ENCODE measurements at regions not wholly inside any gene's neighbourhood (a gene's known extent, or its start where the extent isn't known, plus 50 kb on each side); places are given as distances from the start of the nearest gene placed in this dataset.

DNA sequence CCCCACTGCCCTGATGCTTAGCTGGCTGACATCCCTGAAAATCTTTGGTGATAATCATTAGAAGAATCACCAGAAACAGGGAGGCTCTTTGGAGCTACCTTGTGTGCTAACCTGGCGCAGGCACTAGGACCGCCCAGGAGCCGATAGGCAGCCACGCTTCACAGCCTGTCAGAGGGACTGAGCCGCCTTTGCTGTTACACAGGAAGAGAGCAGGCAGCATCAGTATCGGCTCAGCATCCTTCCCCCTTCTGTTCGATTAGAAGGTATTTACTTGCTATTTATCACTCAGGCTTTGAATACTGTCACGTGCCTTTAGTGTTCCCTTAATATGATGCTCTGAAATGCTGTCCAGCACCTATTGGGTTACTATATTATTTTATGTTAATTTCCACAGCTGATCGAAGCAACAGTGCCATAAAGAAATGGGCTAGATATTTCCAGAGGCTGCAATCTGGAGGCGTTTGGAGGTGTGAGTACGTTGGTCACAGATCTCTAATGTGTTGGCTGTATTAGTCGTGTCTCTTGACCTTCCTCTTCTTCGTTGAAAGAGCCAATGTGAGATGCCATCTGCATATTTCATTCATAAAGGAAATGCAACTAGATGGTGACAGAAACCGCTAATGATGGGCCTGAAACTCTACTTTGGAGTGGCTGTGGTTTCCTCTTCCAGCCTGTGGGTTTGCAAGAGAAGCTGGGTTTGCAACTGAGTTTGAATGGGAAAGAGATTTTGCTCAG is 110.4 kb upstream of the RAB27B start:
- no peak for DNase-seq (ENCODE audit: low read depth)

DNA sequence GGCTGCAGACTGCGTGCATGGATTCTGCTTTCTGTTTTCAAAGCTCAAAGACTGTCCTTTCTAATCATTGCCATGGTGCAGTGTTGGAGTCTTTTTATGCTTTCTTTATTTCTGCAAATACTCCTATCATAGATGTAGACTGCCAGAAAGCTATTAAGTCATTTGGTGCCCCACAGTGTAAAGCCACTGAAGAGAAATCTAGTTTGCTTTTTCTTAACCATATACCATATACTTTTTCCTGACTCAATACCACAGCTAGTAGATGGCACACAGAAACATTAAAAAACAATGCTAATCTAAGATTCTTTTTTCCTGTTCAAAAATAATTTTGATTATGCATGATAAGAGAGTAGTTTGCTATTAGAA is 109.9 kb upstream of the RAB27B start:
- no peak for DNase-seq (ENCODE audit: low read depth)

DNA sequence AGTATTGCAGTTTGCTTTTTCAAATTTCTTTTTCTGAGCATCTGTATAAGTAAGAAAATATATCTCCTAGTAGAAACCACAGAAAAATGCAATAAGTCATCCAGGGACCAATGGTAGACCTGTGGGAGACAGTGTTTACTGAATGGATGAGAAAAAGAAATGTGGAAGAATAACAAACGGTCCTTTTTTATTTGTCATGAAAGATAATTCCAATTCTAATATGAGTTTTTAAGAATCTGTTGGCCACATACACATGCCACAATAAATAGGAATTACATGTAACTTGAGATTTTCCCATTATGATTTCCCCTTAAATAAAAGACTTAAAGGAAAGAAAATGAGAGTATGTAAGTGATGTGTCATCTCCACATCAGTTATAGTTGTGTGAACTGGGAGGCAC is 107.7 kb upstream of the RAB27B start:
- no peak for DNase-seq (ENCODE audit: low read depth)

DNA sequence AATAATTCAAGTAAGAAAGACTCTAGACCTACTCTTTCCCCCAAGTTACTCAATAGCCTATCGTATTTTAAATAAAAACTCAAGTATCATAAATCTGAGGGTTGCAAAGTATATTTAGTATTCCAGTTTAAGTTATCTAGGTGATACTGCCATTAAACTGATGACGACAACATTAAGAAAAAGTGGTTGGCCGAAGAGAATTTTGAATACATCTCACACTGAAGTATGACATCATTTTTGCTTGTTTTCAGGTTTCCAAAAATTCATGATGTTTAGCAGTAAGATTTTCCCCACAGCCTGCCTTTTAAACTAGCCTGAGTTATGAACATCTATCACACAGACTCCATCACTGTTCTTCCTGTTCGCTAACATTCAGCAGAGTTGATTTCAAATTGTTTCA is 102.1 kb upstream of the RAB27B start:
- DNase-seq (ENCODE audit: low read depth) = no peak

DNA sequence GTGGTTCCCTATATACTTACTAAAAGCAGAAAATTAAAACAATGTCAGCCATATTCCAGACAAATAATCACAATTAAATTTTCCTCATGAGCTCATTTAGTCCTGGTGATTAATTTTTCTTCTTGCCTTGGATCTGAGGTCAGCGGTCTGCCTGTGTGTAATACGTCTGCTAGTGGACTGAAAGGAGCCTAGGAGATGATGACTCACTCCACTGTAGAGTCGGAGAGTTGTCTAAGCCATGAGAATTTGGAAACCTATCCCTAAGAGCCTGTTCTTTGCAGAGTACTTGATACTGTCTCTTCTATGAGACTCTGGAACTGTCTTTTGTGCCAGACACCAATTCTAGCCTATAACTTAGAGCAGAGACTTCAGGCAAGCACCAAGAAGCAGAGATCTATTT is 94.2 kb upstream of the RAB27B start:
- DNase-seq (ENCODE audit: low read depth) = peak; percentile 87

DNA sequence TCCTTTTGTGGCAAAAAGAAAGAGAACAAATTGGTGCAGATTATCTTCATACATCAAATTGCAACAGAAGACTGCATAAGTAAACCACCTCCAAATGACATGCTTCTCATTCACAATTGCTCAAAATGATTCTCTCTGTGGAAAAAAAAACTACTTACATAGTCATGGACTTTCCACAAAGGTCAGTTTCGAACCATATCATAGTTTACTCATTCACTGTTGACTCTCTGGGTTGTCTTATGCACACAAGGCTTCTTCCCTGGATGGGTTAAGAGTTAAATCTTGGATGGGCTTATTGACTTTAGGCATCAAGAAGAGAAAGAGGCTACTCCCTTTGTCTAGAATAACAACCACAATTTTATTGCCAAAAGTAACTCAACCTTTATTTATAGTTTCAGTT is 91.3 kb upstream of the RAB27B start:
- DNase-seq (ENCODE audit: low read depth) = no peak

DNA sequence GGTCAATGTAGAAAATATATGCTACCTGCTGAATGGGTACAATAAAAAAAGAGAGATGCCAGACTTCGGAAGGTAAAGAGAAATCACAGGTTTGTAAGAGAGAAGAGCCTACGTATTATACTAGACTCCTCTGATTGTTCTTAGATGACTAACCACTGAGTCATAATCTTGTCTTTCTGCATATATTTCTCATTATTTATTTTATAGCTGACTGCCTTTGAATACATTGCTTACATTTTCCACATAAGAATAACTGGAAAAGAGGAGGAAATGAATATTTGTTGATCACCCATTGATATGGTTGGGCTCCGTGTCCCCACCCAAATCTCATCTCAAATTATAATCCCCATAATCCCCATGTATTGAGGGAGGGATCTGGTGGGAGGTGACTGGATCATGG is 90.3 kb upstream of the RAB27B start:
- DNase-seq (ENCODE audit: low read depth) = peak; percentile 55

DNA sequence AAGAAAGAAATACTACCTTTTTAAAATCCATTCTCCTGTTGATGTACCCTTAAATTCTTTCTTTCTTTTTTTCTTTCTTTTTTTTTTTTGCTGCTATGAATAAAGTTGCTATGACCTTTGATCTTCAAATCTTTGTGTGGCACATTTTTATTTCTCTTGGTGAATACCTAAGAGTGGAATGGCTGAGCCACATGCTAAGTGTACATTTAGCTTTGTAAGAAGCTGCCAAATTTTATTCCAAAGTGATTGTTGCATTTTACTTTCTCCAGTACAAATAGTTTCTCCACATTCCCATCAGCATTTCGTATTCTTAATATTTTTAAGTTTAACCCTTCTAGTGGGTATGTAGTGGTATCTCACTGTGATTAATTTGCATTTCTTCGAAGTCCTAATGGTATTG is 88.8 kb upstream of the RAB27B start:
- no peak for DNase-seq (ENCODE audit: low read depth)

DNA sequence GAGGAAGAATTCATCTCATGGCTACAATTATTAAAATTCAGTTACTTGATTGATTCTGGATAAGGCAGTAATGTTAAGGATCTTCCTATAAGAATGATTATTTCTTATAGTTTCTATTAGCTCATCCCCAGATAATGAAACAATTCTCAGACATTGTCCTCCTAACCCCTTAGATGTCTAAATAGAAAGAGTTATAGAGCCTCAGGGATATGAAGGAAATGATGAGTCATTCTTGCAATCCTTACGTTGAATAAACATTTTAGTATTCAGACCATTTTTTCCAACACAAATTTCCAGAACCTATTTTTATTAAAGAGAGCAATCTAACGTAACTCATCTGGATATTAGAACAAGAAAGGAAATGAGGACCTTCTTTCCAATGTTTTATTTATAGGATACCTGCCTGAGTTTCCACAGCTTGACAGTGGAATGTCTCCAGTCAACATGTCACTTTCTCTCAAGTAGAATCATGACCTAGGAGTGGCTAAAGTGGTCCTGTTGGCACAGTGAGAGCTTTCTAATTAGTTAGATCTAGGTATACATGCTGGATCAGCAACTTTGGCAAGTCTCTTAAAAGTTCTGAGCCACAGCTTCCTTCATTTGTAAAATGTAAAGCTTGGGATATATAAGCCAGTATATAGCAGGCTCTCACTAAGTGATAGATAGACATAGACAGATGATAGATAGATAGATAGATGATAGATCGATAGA is 88.0 kb upstream of the RAB27B start:
- DNase-seq (ENCODE audit: low read depth) = no peak

DNA sequence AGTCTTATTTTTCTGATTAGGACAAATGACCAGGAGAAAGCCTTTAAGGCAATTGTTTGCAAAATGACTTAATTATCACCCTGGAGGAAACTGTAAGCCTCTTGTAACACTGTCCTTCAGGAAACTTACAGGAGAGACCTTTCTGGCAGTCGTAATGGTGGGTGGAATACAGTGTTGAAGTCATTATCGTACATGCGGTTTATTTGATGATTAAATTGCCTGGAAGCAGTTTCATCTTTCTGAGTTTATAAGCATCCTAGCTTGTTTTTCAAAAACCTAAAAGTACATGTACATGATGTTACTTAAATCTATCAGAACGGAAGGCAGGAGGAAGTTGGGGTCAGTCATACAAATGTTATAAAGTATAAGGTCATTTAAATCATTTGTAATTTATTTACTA is 86.2 kb upstream of the RAB27B start:
- DNase-seq (ENCODE audit: low read depth) = no peak

DNA sequence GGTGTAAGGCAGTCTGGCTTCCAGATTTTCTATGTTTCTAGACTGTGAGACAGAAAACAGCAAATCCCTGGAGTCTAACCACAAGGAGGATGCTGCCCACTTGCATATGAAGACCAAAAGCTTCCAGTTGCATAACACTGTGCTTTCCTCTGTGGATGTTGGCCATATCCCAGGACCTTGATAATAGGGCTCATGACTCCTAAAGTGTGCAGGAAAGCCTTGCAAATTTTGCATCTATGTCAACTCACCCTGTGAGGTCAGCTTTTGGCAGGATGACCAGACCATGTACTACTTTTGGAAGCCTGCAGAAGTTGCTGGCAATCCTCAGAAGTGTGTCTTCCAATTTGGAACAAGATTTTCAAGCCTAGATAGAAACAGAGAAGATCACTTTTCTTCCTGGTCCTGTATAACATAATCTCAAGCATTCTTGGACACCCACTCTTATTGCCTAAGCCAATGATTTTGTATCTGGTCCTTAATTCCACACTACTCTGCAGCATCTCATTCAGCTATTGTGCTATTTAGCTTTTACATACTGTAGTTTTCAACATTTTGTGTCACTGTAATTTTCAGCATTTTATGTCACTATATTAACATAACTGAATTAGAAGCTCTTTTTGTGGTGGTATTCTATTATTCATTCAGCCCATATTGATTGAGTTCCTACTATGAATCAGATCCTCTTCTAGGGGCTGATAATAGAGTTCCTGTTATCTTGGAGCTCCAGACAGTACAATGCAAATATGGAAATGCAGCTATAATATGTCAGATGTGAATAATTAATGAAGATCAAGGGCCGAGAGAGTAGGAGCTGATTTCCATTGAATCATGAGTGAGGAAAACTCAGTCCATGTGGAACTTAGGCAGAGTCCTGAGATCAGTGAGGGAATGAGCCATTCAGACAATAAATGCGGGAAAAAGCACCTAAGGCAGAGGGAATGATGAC is 85.3 kb upstream of the RAB27B start:
- DNase-seq (ENCODE audit: low read depth) = peak; percentile 86

DNA sequence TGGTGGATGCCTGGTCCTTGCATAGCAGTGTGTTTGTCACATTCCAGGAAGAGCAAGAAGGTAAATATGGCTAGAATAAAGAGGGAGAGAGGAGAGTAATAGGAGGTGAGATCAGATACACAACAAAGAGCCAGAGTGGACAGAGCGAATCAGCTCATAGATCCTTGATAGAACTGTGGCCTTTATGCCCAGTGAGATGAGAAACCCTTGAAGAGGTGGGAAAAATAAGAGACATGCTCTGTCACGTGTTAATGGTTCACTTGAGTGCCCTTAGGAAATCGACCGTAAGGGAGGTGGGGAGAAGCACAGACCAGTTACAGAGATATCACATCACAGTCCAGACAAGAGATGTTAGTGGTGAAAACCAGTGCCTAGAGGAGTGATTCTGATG is 84.7 kb upstream of the RAB27B start:
- peak; percentile 57 for DNase-seq (ENCODE audit: low read depth)

DNA sequence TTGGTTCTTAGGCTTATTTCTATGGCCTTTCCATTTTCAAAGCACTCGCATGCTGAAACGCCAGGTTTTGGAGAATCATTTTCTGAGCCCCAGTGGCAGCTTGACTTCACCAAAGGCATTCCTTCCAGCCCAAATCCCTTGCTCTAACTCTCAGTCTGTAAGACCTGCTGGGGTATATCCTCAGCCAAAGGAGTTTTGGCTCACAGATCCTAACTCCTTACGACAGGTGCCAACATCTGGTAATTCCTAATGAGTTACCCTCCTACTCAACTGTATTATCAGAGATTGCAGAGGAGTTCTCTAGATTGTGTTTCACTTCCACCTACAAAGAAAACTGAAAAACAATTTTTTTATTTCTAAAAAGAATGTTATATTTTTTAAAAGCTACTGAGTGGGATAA is 79.0 kb upstream of the RAB27B start:
- DNase-seq (ENCODE audit: low read depth) = no peak

DNA sequence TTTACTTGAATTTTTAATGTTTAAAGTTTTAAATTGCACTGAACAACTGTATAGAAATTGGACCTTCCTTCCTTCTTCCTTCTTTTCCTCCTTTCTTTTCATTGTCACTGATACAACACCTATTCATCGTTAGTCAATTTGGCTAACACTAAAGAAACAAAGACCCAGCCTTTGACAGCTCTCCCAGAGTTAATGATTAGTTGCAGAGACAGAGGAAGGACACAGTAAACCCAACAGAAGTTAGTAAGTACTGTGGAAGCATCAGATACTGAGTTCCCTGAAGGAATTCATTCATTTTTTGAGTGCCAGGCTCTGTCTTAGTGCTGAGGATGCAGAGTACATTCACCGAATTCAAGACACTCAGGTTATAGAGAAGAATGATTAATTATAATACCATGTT is 77.9 kb upstream of the RAB27B start:
- peak; percentile 63 for DNase-seq (ENCODE audit: low read depth)

DNA sequence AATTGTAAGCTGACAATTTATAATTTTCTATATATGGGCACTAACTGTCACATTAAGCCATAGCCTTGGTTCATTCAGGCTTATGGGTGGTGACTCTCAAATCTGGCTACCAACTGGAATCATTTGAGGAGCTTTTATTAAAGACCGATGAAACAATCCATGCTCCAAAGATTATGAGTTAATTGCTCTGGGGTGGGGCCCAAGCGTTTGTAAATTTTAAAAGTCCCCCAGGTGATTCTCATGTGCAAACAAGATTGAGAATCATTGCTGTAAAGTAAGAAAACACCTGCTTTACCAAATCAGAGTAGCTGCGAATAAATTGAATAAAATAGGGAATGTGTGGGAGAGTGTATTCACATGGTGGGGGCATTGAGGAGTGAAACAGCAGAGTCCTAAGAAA is 76.1 kb upstream of the RAB27B start:
- DNase-seq (ENCODE audit: low read depth) = no peak

DNA sequence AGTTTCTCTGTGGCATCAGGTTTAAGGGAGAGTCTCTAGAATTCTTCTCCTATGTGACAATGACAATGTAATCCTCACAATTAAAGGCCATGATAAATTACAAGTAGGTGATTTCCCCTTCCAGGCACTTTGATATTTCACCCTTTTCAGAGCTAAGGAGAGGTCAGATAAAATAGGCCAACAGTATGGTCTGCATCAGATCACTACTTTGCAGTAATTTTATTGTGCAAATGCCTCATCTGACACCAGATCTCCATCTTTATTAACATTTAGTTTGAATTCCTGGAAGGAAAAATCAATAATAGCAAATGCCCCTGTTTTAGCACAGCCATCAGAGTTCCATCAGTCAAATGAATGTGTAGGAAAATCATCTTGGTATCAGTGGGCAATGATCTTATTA is 72.8 kb upstream of the RAB27B start:
- DNase-seq (ENCODE audit: low read depth) = no peak

DNA sequence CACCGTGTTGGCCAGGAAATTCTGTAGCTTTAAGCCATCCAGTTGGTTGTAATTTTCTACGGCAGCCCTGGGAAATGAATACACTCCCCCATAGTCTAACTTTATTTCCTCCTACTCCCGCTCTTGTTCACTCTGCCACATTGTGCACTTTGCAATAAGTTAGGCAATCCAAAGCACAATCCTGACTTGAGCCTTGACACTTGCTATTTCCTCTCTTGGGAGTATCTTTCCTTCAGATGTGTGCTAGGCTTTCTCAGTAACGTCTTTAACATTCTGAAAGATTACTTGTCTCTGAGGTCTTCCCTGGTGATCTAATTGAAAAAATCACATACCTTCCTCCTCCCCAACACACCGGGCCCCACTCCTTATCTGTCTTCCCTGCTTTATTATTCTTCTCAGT is 65.9 kb upstream of the RAB27B start:
- no peak for DNase-seq (ENCODE audit: low read depth)

DNA sequence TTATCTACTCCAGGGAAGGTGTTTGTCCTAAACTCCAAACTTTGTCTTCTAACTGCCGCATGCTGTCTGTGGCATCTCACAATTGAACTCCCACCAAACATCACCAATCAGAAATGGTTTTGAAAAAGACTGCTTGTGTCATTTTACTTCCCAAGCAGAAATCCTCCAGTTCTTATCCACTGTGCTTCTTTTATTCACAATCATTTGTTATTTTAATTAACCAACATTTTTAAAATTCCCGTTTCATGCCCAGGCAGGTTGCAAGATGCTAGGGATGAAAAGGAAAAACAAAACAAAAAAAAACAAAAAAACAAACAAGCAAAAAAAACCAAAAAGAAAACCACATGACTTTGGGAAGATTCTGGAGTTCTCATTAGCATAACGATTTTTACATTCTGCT is 63.5 kb upstream of the RAB27B start:
- DNase-seq (ENCODE audit: low read depth) = no peak

DNA sequence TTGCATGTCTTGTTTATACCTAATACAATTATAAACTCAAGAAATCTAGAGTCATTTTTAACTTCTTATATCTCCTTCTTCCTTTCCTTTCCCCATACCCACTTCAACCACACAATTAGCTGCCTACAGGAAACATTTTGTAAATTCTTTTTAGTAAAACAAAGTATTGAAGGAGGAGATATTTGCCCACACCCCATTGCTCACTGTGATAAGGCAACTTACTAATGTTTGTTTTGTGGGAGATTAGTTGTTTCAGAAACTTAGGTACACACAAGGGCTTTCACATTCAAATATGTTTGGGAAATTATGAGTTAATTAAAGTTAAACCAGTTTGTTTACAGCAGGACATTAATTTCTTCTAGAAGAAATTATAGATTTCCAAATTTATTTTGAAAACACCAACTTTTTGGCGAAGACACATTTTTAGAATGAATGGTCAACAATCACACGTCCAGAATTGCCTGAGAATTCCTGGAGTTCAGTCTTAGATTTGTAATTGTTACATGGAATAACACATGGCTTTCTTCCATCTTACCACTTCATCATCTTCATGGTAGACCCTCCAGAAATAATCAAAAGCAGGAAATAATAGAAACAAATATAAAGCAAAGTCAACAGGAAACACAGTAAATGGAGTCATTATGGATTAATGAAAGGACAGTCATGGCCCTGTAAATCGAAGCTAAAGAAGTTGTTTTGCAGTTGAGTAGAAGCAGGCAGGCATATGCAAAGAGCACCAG is 62.5 kb upstream of the RAB27B start:
- DNase-seq (ENCODE audit: low read depth) = no peak

DNA sequence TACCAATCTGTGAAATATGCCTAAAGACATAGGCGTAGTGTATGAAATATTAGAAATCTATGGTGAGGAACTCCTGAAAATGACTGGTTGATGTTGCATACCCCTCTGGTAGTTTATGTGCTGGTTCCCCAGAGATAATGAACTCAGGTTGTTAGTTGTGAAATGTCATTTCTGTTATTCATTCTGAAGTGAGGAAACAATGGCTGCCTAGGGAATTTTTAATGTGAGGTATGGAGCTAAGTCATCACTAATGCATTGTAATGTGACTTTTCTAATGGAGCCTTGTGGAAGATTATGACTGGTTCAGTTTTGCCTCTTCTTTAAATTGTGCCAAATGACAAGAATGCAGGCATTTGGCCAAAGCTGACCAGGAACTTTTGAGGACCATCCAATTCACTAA is 61.6 kb upstream of the RAB27B start:
- no peak for DNase-seq (ENCODE audit: low read depth)

DNA sequence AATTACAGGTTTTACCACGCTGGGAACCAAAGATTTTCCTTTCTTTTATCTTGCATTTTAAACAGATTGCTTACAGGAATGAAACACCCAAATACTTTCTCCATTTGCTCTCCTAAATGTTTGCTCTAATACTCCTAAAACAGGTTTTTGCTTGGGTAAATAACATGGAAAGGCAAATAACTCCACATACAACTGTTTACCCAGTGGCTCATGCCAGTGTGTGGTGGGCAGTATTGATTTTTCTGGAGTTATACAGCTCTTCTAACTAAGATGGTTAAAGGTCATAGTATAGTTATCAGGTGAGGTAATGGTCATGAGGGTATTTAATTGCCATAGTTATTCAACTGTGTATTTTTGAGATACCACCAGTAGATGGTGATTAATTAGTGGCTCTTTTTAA is 61.2 kb upstream of the RAB27B start:
- DNase-seq (ENCODE audit: low read depth) = no peak
